ENCODE measurements at regions not wholly inside any gene's neighbourhood (a gene's known extent, or its start where the extent isn't known, plus 50 kb on each side); places are given as distances from the start of the nearest gene placed in this dataset.

- TF ChIP-seq CTCF (IDR thresholded peaks at IDR 0.05): no peak
- no peak for TF ChIP-seq POLR2A (IDR thresholded peaks at IDR 0.05)
Measured at GRCh38 chr4:124206779-124207605, 505.5 kb downstream of the ANKRD50 start.
